ENCODE measurements at regions not wholly inside any gene's neighbourhood (a gene's known extent, or its start where the extent isn't known, plus 50 kb on each side); places are given as distances from the start of the nearest gene placed in this dataset.
"Not testable (repeated sequence)": the region's sequence is repeated elsewhere in the genome, so short reads cannot be mapped to it uniquely, and the experiment has no call there.

- Mint-ChIP-seq H3K9me3 (peaks cover 12 to 14% of the 10 kb centered on the region in 2 donors), H3K4me1 (ENCODE audit: low read depth) (no peaks in the 10 kb centered on the region), H3K27ac (no peak overlapping the region), H3K36me3 (ENCODE audit: insufficient read depth in 2 of 2) (peaks cover 1 to 5% of the 10 kb centered on the region in 2 donors), H3K4me3 (no peak overlapping the region), H3K27me3 (ENCODE audit: low read depth) (no peaks in the 10 kb centered on the region)
- no peak for ATAC-seq (replicated peaks in 1 of 2)
- DNase-seq, result no peak
Observed at GRCh38 chr16:60001523-60001922, 1267.4 kb upstream of the GOT2 start.

GRCh38 chr16:59997706-59998105, 1263.6 kb upstream of the GOT2 start:
- no peaks in the 10 kb centered on the region for H3K4me1 Mint-ChIP-seq (ENCODE audit: low read depth)

GRCh38 chr16:59993101-59993500, 1259.0 kb upstream of the GOT2 start:
- ATAC-seq (replicated peaks in 1 of 2) (no peak), DNase-seq (no peak)
- H3K4me1 Mint-ChIP-seq (ENCODE audit: low read depth), result no peaks in the 10 kb centered on the region
- peaks cover 15 to 17% of the 10 kb centered on the region in 2 donors for H3K9me3 Mint-ChIP-seq
- H3K36me3 Mint-ChIP-seq (ENCODE audit: insufficient read depth in 2 of 2), result peaks cover 5 to 9% of the 10 kb centered on the region in 2 donors
- H3K27ac Mint-ChIP-seq, result no peak overlapping the region
- no peak overlapping the region for H3K4me3 Mint-ChIP-seq
- H3K27me3 Mint-ChIP-seq (ENCODE audit: low read depth), result no peaks in the 10 kb centered on the region

More at GRCh38 chr16:59997706-59998105, 1263.6 kb upstream of the GOT2 start:
- no peak overlapping the region for H3K27ac Mint-ChIP-seq
- DNase-seq (no peak), ATAC-seq (replicated peaks in 1 of 2) (no peak)
- no peak overlapping the region for H3K4me3 Mint-ChIP-seq
- peaks cover 2 to 9% of the 10 kb centered on the region in 2 donors for H3K36me3 Mint-ChIP-seq (ENCODE audit: insufficient read depth in 2 of 2)
- H3K9me3 Mint-ChIP-seq, result peaks cover 12 to 18% of the 10 kb centered on the region in 2 donors
- H3K27me3 Mint-ChIP-seq (ENCODE audit: low read depth), result no peaks in the 10 kb centered on the region

- DNase-seq, result no peak
- no peak overlapping the region for H3K27ac Mint-ChIP-seq
- H3K36me3 Mint-ChIP-seq (ENCODE audit: insufficient read depth in 2 of 2), result peaks cover 5 to 7% of the 10 kb centered on the region in 2 donors
- H3K9me3 Mint-ChIP-seq, result peaks cover 12 to 15% of the 10 kb centered on the region in 2 donors
- no peak overlapping the region for H3K4me3 Mint-ChIP-seq
- ATAC-seq (replicated peaks in 1 of 2), result no peak
- H3K4me1 Mint-ChIP-seq (ENCODE audit: low read depth), result no peaks in the 10 kb centered on the region
- no peaks in the 10 kb centered on the region for H3K27me3 Mint-ChIP-seq (ENCODE audit: low read depth)
Observed at GRCh38 chr16:59991171-59991570, 1257.1 kb upstream of the GOT2 start.

GRCh38 chr16:59988591-59988990, 1254.5 kb upstream of the GOT2 start:
- no peak overlapping the region for H3K4me3 Mint-ChIP-seq
- ATAC-seq (replicated peaks in 1 of 2) (no peak), DNase-seq (no peak)
- no peaks in the 10 kb centered on the region for H3K27me3 Mint-ChIP-seq (ENCODE audit: low read depth)
- H3K9me3 Mint-ChIP-seq, result peaks cover 13 to 17% of the 10 kb centered on the region in 2 donors
- no peaks in the 10 kb centered on the region for H3K4me1 Mint-ChIP-seq (ENCODE audit: low read depth)
- peaks cover 3 to 5% of the 10 kb centered on the region in 2 donors for H3K36me3 Mint-ChIP-seq (ENCODE audit: insufficient read depth in 2 of 2)
- no peak overlapping the region for H3K27ac Mint-ChIP-seq

- DNase-seq (no peak), ATAC-seq (replicated peaks in 1 of 2) (no peak)
- Mint-ChIP-seq H3K27ac (no peak overlapping the region), H3K4me3 (no peak overlapping the region), H3K27me3 (ENCODE audit: low read depth) (no peaks in the 10 kb centered on the region), H3K36me3 (ENCODE audit: insufficient read depth in 2 of 2) (peaks cover 3 to 7% of the 10 kb centered on the region in 2 donors), H3K4me1 (ENCODE audit: low read depth) (no peaks in the 10 kb centered on the region), H3K9me3 (peaks cover 0 to 5% of the 10 kb centered on the region in 2 donors)
Observed at GRCh38 chr16:59975953-59976352, 1241.8 kb upstream of the GOT2 start.

GRCh38 chr16:59973966-59974365, 1239.8 kb upstream of the GOT2 start:
- Mint-ChIP-seq H3K27me3 (ENCODE audit: low read depth) (no peaks in the 10 kb centered on the region), H3K36me3 (ENCODE audit: insufficient read depth in 2 of 2) (peaks cover 3 to 7% of the 10 kb centered on the region in 2 donors), H3K4me1 (ENCODE audit: low read depth) (no peaks in the 10 kb centered on the region), H3K4me3 (no peak overlapping the region), H3K9me3 (peaks cover 0 to 8% of the 10 kb centered on the region in 2 donors), H3K27ac (no peak overlapping the region)
- no peak for ATAC-seq (replicated peaks in 1 of 2)
- DNase-seq, result no peak

- no peaks in the 10 kb centered on the region for H3K27me3 Mint-ChIP-seq (ENCODE audit: low read depth)
- DNase-seq (no peak), ATAC-seq (replicated peaks in 1 of 2) (no peak)
- no peak overlapping the region for H3K4me3 Mint-ChIP-seq
- no peak overlapping the region for H3K27ac Mint-ChIP-seq
- no peaks in the 10 kb centered on the region for H3K4me1 Mint-ChIP-seq (ENCODE audit: low read depth)
- H3K9me3 Mint-ChIP-seq, result peaks cover 3 to 10% of the 10 kb centered on the region in 2 donors
- H3K36me3 Mint-ChIP-seq (ENCODE audit: insufficient read depth in 2 of 2), result peaks cover 1 to 6% of the 10 kb centered on the region in 2 donors
Observed at GRCh38 chr16:59971264-59971663, 1237.1 kb upstream of the GOT2 start.

GRCh38 chr16:59964232-59964924, 1230.3 kb upstream of the GOT2 start:
- Mint-ChIP-seq H3K27ac (no peak overlapping the region), H3K4me3 (no peak overlapping the region), H3K4me1 (ENCODE audit: low read depth) (no peaks in the 10 kb centered on the region), H3K9me3 (peaks cover 8 to 13% of the 10 kb centered on the region in 2 donors), H3K36me3 (ENCODE audit: insufficient read depth in 2 of 2) (no peaks in the 10 kb centered on the region), H3K27me3 (ENCODE audit: low read depth) (no peaks in the 10 kb centered on the region)
- DNase-seq (no peak), ATAC-seq (replicated peaks in 1 of 2) (no peak)

GRCh38 chr16:59959311-59959710, 1225.2 kb upstream of the GOT2 start:
- no peak overlapping the region for H3K27ac Mint-ChIP-seq
- ATAC-seq (replicated peaks in 1 of 2), result no peak
- no peaks in the 10 kb centered on the region for H3K36me3 Mint-ChIP-seq (ENCODE audit: insufficient read depth in 2 of 2)
- H3K27me3 Mint-ChIP-seq (ENCODE audit: low read depth), result no peaks in the 10 kb centered on the region
- no peaks in the 10 kb centered on the region for H3K4me1 Mint-ChIP-seq (ENCODE audit: low read depth)
- no peak for DNase-seq
- peaks cover 10 to 12% of the 10 kb centered on the region in 2 donors for H3K9me3 Mint-ChIP-seq
- no peak overlapping the region for H3K4me3 Mint-ChIP-seq

- H3K27me3 Mint-ChIP-seq (ENCODE audit: low read depth), result no peaks in the 10 kb centered on the region
Observed at GRCh38 chr16:59950431-59950830, 1216.3 kb upstream of the GOT2 start.

GRCh38 chr16:59944041-59944440, 1209.9 kb upstream of the GOT2 start:
- H3K27ac Mint-ChIP-seq, result not testable (repeated sequence)

More at GRCh38 chr16:59950431-59950830, 1216.3 kb upstream of the GOT2 start:
- H3K36me3 Mint-ChIP-seq (ENCODE audit: insufficient read depth in 2 of 2), result peaks cover 0 to 2% of the 10 kb centered on the region in 2 donors
- H3K4me3 Mint-ChIP-seq, result no peak overlapping the region
- no peak overlapping the region for H3K27ac Mint-ChIP-seq
- peaks cover 5 to 8% of the 10 kb centered on the region in 2 donors for H3K9me3 Mint-ChIP-seq
- ATAC-seq (replicated peaks in 1 of 2) (no peak), DNase-seq (no peak)
- H3K4me1 Mint-ChIP-seq (ENCODE audit: low read depth), result no peaks in the 10 kb centered on the region

GRCh38 chr16:59941594-59941993, 1207.5 kb upstream of the GOT2 start:
- no peaks in the 10 kb centered on the region for H3K27me3 Mint-ChIP-seq (ENCODE audit: low read depth)
- peaks cover 3 to 7% of the 10 kb centered on the region in 2 donors for H3K9me3 Mint-ChIP-seq
- no peak overlapping the region for H3K4me3 Mint-ChIP-seq
- DNase-seq (no peak), ATAC-seq (replicated peaks in 1 of 2) (no peak)
- peaks cover 0 to 2% of the 10 kb centered on the region in 2 donors for H3K36me3 Mint-ChIP-seq (ENCODE audit: insufficient read depth in 2 of 2)
- no peak overlapping the region for H3K27ac Mint-ChIP-seq
- H3K4me1 Mint-ChIP-seq (ENCODE audit: low read depth), result no peaks in the 10 kb centered on the region

More at GRCh38 chr16:59944041-59944440, 1209.9 kb upstream of the GOT2 start:
- not testable (repeated sequence) for H3K27me3 Mint-ChIP-seq (ENCODE audit: low read depth); H3K36me3 Mint-ChIP-seq (ENCODE audit: insufficient read depth in 2 of 2); H3K4me3 Mint-ChIP-seq; ATAC-seq (replicated peaks in 1 of 2); DNase-seq; H3K4me1 Mint-ChIP-seq (ENCODE audit: low read depth); H3K9me3 Mint-ChIP-seq

GRCh38 chr16:59920054-59920453, 1185.9 kb upstream of the GOT2 start:
- H3K4me3 Mint-ChIP-seq, result no peak overlapping the region
- H3K36me3 Mint-ChIP-seq (ENCODE audit: insufficient read depth in 2 of 2), result no peaks in the 10 kb centered on the region
- DNase-seq (no peak), ATAC-seq (replicated peaks in 1 of 2) (no peak)
- H3K27me3 Mint-ChIP-seq (ENCODE audit: low read depth), result no peaks in the 10 kb centered on the region
- no peak overlapping the region for H3K27ac Mint-ChIP-seq
- H3K4me1 Mint-ChIP-seq (ENCODE audit: low read depth), result no peaks in the 10 kb centered on the region
- H3K9me3 Mint-ChIP-seq, result peaks cover 0 to 12% of the 10 kb centered on the region in 2 donors

Measured in activated T-cell treated with anti-CD3 and anti-CD28 coated beads, Interleukin-2, amount 50 U/mL, for 72 hours (primary cell).